ENCODE measurements at regions not wholly inside any gene's neighbourhood (a gene's known extent, or its start where the extent isn't known, plus 50 kb on each side); places are given as distances from the start of the nearest gene placed in this dataset.

- ATAC-seq (no peak), DNase-seq (no peak)
- no peak overlapping the region for H3K27ac ChIP-seq
- intact Hi-C loops (cut with DNase I) = no loop called here
- H3K4me3 ChIP-seq = no peak overlapping the region
- H3K27me3 ChIP-seq = no peaks in the 10 kb centered on the region
- no peaks in the 10 kb centered on the region for H3K4me1 ChIP-seq
- no peaks in the 10 kb centered on the region for H3K9me3 ChIP-seq
- H3K36me3 ChIP-seq = no peaks in the 10 kb centered on the region
- no peak for TF ChIP-seq CTCF (IDR thresholded peaks at IDR 0.05)
Observed at GRCh38 chr4:79526641-79527565, 118.9 kb upstream of the GK2 start.

- TF ChIP-seq CTCF (IDR thresholded peaks at IDR 0.05) = no peak
- no peak for ATAC-seq
- no peaks in the 10 kb centered on the region for H3K4me1 ChIP-seq
- intact Hi-C loops (cut with DNase I) = no loop called here
- no peak overlapping the region for H3K27ac ChIP-seq
- H3K4me3 ChIP-seq = no peak overlapping the region
- no peaks in the 10 kb centered on the region for H3K9me3 ChIP-seq
- no peaks in the 10 kb centered on the region for H3K27me3 ChIP-seq
- DNase-seq = no peak
- H3K36me3 ChIP-seq = no peaks in the 10 kb centered on the region
Observed at GRCh38 chr4:79516114-79516513, 108.1 kb upstream of the GK2 start.

GRCh38 chr4:79514621-79515329 lies 106.7 kb upstream of the GK2 start:
- no peak for TF ChIP-seq CTCF (IDR thresholded peaks at IDR 0.05)
- no peaks in the 10 kb centered on the region for H3K4me1 ChIP-seq
- intact Hi-C loops (cut with DNase I) = no loop called here
- H3K36me3 ChIP-seq = no peaks in the 10 kb centered on the region
- H3K4me3 ChIP-seq = no peak overlapping the region
- no peak for DNase-seq
- ATAC-seq = no peak
- no peaks in the 10 kb centered on the region for H3K9me3 ChIP-seq
- H3K27me3 ChIP-seq = no peaks in the 10 kb centered on the region
- no peak overlapping the region for H3K27ac ChIP-seq

- Histone ChIP-seq H3K4me3 (no peak overlapping the region), H3K4me1 (no peaks in the 10 kb centered on the region), H3K27me3 (no peaks in the 10 kb centered on the region), H3K9me3 (no peaks in the 10 kb centered on the region), H3K36me3 (no peaks in the 10 kb centered on the region), H3K27ac (no peak overlapping the region)
- DNase-seq (no peak), ATAC-seq (no peak)
- no peak for TF ChIP-seq CTCF (IDR thresholded peaks at IDR 0.05)
- intact Hi-C loops (cut with DNase I) = no loop called here
Observed at GRCh38 chr4:79513576-79513975, 105.5 kb upstream of the GK2 start.

- Histone ChIP-seq H3K4me3 (no peak overlapping the region), H3K27me3 (no peaks in the 10 kb centered on the region), H3K27ac (no peak overlapping the region), H3K9me3 (no peaks in the 10 kb centered on the region), H3K36me3 (no peaks in the 10 kb centered on the region), H3K4me1 (no peaks in the 10 kb centered on the region)
- TF ChIP-seq CTCF (IDR thresholded peaks at IDR 0.05) = no peak
- DNase-seq = no peak
- intact Hi-C loops (cut with DNase I) = no loop called here
- ATAC-seq = no peak
Observed at GRCh38 chr4:79512363-79512762, 104.3 kb upstream of the GK2 start.

All from upper lobe of right lung (tissue), 1 donor.